HG03196 (cell line): ENCODE measurements at regions not wholly inside any gene's neighbourhood (a gene's known extent, or its start where the extent isn't known, plus 50 kb on each side); places are given as distances from the start of the nearest gene placed in this dataset.

Experiments
- ATAC-seq: cut with Tn5 transposase; IDR thresholded peaks from one replicate; pipeline ENCODE4 v1.9.1; 2021; ENCODE audit not compliant: unreplicated experiment

- no peak for ATAC-seq
Observed at GRCh38 chr7:12741951-12742575, 54.6 kb downstream of the ARL4A start.

- ATAC-seq, result no peak
Observed at GRCh38 chr7:12746211-12746610, 58.8 kb downstream of the ARL4A start.

GRCh38 chr7:12747687-12748306 is 60.4 kb downstream of the ARL4A start:
- no peak for ATAC-seq

- no peak for ATAC-seq
Observed at GRCh38 chr7:12749069-12749468, 61.6 kb downstream of the ARL4A start.

- ATAC-seq, result no peak
Observed at GRCh38 chr7:12749746-12750145, 62.3 kb downstream of the ARL4A start.

- no peak for ATAC-seq
Observed at GRCh38 chr7:12751764-12752163, 64.3 kb downstream of the ARL4A start.

- ATAC-seq, result no peak
Observed at GRCh38 chr7:12754179-12754578, 66.7 kb downstream of the ARL4A start.

- no peak for ATAC-seq
Observed at GRCh38 chr7:12756821-12757220, 69.4 kb downstream of the ARL4A start.

GRCh38 chr7:12757443-12757842 is 70.0 kb downstream of the ARL4A start:
- no peak for ATAC-seq

GRCh38 chr7:12759151-12759550 is 71.7 kb downstream of the ARL4A start:
- ATAC-seq, result no peak

GRCh38 chr7:12761111-12761510 is 73.7 kb downstream of the ARL4A start:
- no peak for ATAC-seq

GRCh38 chr7:12761691-12762090 is 74.3 kb downstream of the ARL4A start:
- no peak for ATAC-seq

- no peak for ATAC-seq
Observed at GRCh38 chr7:12764458-12764891, 77.0 kb downstream of the ARL4A start.

GRCh38 chr7:12765431-12766100 is 78.1 kb downstream of the ARL4A start:
- no peak for ATAC-seq

- no peak for ATAC-seq
Observed at GRCh38 chr7:12766416-12766815, 79.0 kb downstream of the ARL4A start.

GRCh38 chr7:12768948-12769347 is 81.5 kb downstream of the ARL4A start:
- ATAC-seq, result no peak

GRCh38 chr7:12769444-12769843 is 82.0 kb downstream of the ARL4A start:
- no peak for ATAC-seq

- no peak for ATAC-seq
Observed at GRCh38 chr7:12770227-12770975, 83.0 kb downstream of the ARL4A start.

- ATAC-seq, result no peak
Observed at GRCh38 chr7:12771378-12771877, 84.0 kb downstream of the ARL4A start.

- no peak for ATAC-seq
Observed at GRCh38 chr7:12772768-12773167, 85.3 kb downstream of the ARL4A start.

GRCh38 chr7:12777257-12777656 is 89.8 kb downstream of the ARL4A start:
- ATAC-seq, result no peak
